ENCODE measurements at regions not wholly inside any gene's neighbourhood (a gene's known extent, or its start where the extent isn't known, plus 50 kb on each side); places are given as distances from the start of the nearest gene placed in this dataset.

- H3K27ac ChIP-seq (ENCODE audit: low read depth in 1 of 2, low read length in 1 of 2): no peak overlapping the region
- no peak overlapping the region for H3K4me3 ChIP-seq
- H3K36me3 ChIP-seq (ENCODE audit: control insufficient read depth in 4 of 4, insufficient read depth in 4 of 4, low read length in 4 of 4): no peaks in the 10 kb centered on the region
- TF ChIP-seq CTCF (IDR thresholded peaks at IDR 0.05; ENCODE audit: control extremely low read depth, extremely low read depth): no peak
- ATAC-seq (ENCODE audit: insufficient read depth, low FRiP score) (no peak), DNase-seq (no peak)
- 63 to 77% methylated on average over 4 of the region's 4 CpGs for WGBS, 2 donors
- no peaks in the 10 kb centered on the region for H3K27me3 ChIP-seq (ENCODE audit: control insufficient read depth in 3 of 3, insufficient read depth in 3 of 3, low read length in 2 of 3)
- no peaks in the 10 kb centered on the region for H3K9me3 ChIP-seq (ENCODE audit: control insufficient read depth in 4 of 4, insufficient read depth in 3 of 4, low read length in 3 of 4)
- no peak overlapping the region for H3K9ac ChIP-seq (ENCODE audit: insufficient read depth in 1 of 2, low read length in 2 of 2)
- H3K4me1 ChIP-seq (ENCODE audit: control insufficient read depth in 5 of 5, insufficient read depth in 5 of 5, low read length in 5 of 5): no peaks in the 10 kb centered on the region
Observed at GRCh38 chr5:13027874-13028273, 916.6 kb downstream of the DNAH5 start.

GRCh38 chr5:13019729-13020128, 924.8 kb downstream of the DNAH5 start:
- Histone ChIP-seq H3K27me3 (ENCODE audit: control insufficient read depth in 3 of 3, insufficient read depth in 3 of 3, low read length in 2 of 3) (no peaks in the 10 kb centered on the region), H3K36me3 (ENCODE audit: control insufficient read depth in 4 of 4, insufficient read depth in 4 of 4, low read length in 4 of 4) (no peaks in the 10 kb centered on the region), H3K9ac (ENCODE audit: insufficient read depth in 1 of 2, low read length in 2 of 2) (no peak overlapping the region), H3K9me3 (ENCODE audit: control insufficient read depth in 4 of 4, insufficient read depth in 3 of 4, low read length in 3 of 4) (no peaks in the 10 kb centered on the region), H3K4me1 (ENCODE audit: control insufficient read depth in 5 of 5, insufficient read depth in 5 of 5, low read length in 5 of 5) (no peaks in the 10 kb centered on the region), H3K4me3 (no peak overlapping the region), H3K27ac (ENCODE audit: low read depth in 1 of 2, low read length in 1 of 2) (no peak overlapping the region)
- TF ChIP-seq CTCF (IDR thresholded peaks at IDR 0.05; ENCODE audit: control extremely low read depth, extremely low read depth): no peak
- ATAC-seq (ENCODE audit: insufficient read depth, low FRiP score): no peak
- DNase-seq: no peak
- 41 to 78% methylated on average over 1 of the region's 1 CpG for WGBS, 2 donors

- TF ChIP-seq CTCF (IDR thresholded peaks at IDR 0.05; ENCODE audit: control extremely low read depth, extremely low read depth): no peak
- Histone ChIP-seq H3K4me3 (no peak overlapping the region), H3K9me3 (ENCODE audit: control insufficient read depth in 4 of 4, insufficient read depth in 3 of 4, low read length in 3 of 4) (no peaks in the 10 kb centered on the region), H3K36me3 (ENCODE audit: control insufficient read depth in 4 of 4, insufficient read depth in 4 of 4, low read length in 4 of 4) (no peaks in the 10 kb centered on the region), H3K27me3 (ENCODE audit: control insufficient read depth in 3 of 3, insufficient read depth in 3 of 3, low read length in 2 of 3) (no peaks in the 10 kb centered on the region), H3K27ac (ENCODE audit: low read depth in 1 of 2, low read length in 1 of 2) (no peak overlapping the region), H3K4me1 (ENCODE audit: control insufficient read depth in 5 of 5, insufficient read depth in 5 of 5, low read length in 5 of 5) (no peaks in the 10 kb centered on the region), H3K9ac (ENCODE audit: insufficient read depth in 1 of 2, low read length in 2 of 2) (no peak overlapping the region)
- 52 to 71% methylated on average over 1 of the region's 1 CpG for WGBS, 2 donors
- no peak for ATAC-seq (ENCODE audit: insufficient read depth, low FRiP score)
- DNase-seq: no peak
Observed at GRCh38 chr5:13003457-13003856, 941.0 kb downstream of the DNAH5 start.

- no peak for TF ChIP-seq CTCF (IDR thresholded peaks at IDR 0.05; ENCODE audit: control extremely low read depth, extremely low read depth)
- Histone ChIP-seq H3K9me3 (ENCODE audit: control insufficient read depth in 4 of 4, insufficient read depth in 3 of 4, low read length in 3 of 4) (no peaks in the 10 kb centered on the region), H3K4me3 (no peak overlapping the region), H3K9ac (ENCODE audit: insufficient read depth in 1 of 2, low read length in 2 of 2) (no peak overlapping the region), H3K27me3 (ENCODE audit: control insufficient read depth in 3 of 3, insufficient read depth in 3 of 3, low read length in 2 of 3) (no peaks in the 10 kb centered on the region), H3K27ac (ENCODE audit: low read depth in 1 of 2, low read length in 1 of 2) (no peak overlapping the region), H3K36me3 (ENCODE audit: control insufficient read depth in 4 of 4, insufficient read depth in 4 of 4, low read length in 4 of 4) (no peaks in the 10 kb centered on the region), H3K4me1 (ENCODE audit: control insufficient read depth in 5 of 5, insufficient read depth in 5 of 5, low read length in 5 of 5) (no peaks in the 10 kb centered on the region)
- no peak for DNase-seq
- no peak for ATAC-seq (ENCODE audit: insufficient read depth, low FRiP score)
- 92 to 94% methylated on average over 5 of the region's 5 CpGs for WGBS, 2 donors
Observed at GRCh38 chr5:12999667-13000066, 944.8 kb downstream of the DNAH5 start.

Data from lung (tissue), 11 donors.